Endothelial cell (in vitro differentiated cells): ENCODE measurements at regions not wholly inside any gene's neighbourhood (a gene's known extent, or its start where the extent isn't known, plus 50 kb on each side); places are given as distances from the start of the nearest gene placed in this dataset.
"Not testable (repeated sequence)": the region's sequence is repeated elsewhere in the genome, so short reads cannot be mapped to it uniquely, and the experiment has no call there.

Experiments
- DNase-seq: peaks from one replicate; pipeline ENCODE4 v3.0.0; 2021; ENCODE audit warnings: low spot score
- H3K27ac Mint-ChIP-seq: one replicate; pipeline ENCODE4 v1.8.0; 2021; ENCODE audit warnings: mixed read lengths, inconsistent platforms; ENCODE audit not compliant: unreplicated experiment
- H3K27me3 Mint-ChIP-seq: one replicate; pipeline ENCODE4 v1.8.0; 2021; ENCODE audit warnings: mild to moderate bottlenecking, moderate library complexity, mixed read lengths, inconsistent platforms; ENCODE audit not compliant: unreplicated experiment
- H3K36me3 Mint-ChIP-seq: one replicate; pipeline ENCODE4 v1.8.0; 2021; ENCODE audit warnings: mild to moderate bottlenecking, low read depth, mixed read lengths, inconsistent platforms; ENCODE audit not compliant: unreplicated experiment
- H3K4me1 Mint-ChIP-seq: one replicate; pipeline ENCODE4 v1.8.0; 2021; ENCODE audit warnings: mild to moderate bottlenecking, mixed read lengths, inconsistent platforms; ENCODE audit not compliant: unreplicated experiment
- H3K4me3 Mint-ChIP-seq: one replicate; pipeline ENCODE4 v1.8.0; 2021; ENCODE audit warnings: mild to moderate bottlenecking, mixed read lengths, inconsistent platforms; ENCODE audit not compliant: unreplicated experiment
- H3K9me3 Mint-ChIP-seq: one replicate; pipeline ENCODE4 v1.8.0; 2021; ENCODE audit warnings: mixed read lengths, inconsistent platforms; ENCODE audit not compliant: unreplicated experiment
- TF ChIP-seq, protein P1 (sequence below): fragments of 200-600 bp; sonication (generic); IDR thresholded peaks from one replicate; pipeline ENCODE4 v1.5.0; 2021; ENCODE audit warnings: antibody characterized with exemption; ENCODE audit not compliant: unreplicated experiment

DNA sequence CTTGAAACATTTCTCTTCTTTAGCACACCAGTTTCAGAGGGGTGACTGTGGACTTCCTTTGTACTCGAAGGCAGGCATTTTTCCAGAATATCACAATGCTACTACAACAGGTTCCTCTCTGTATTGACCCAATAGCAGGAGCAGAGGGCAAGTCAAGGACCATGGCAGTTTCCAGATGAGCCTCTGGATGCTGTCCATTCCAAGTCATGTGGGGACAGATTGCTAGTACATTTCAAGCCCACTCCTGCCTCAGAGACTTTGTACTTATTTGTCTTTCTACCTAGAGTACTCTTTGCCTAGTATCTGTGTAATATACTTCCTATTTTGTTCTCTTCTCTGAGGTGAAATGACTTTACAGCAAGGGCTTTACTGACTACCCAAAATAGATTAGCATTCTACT, 373.9 kb downstream of the PIK3C3 start:
- Mint-ChIP-seq H3K27ac (no peak overlapping the region), H3K4me3 (no peak overlapping the region), H3K9me3 (no peaks in the 10 kb centered on the region), H3K36me3 (no peaks in the 10 kb centered on the region), H3K4me1 (no peaks in the 10 kb centered on the region), H3K27me3 (no peaks in the 10 kb centered on the region)
- no peak for DNase-seq
- TF ChIP-seq, protein P1, sequence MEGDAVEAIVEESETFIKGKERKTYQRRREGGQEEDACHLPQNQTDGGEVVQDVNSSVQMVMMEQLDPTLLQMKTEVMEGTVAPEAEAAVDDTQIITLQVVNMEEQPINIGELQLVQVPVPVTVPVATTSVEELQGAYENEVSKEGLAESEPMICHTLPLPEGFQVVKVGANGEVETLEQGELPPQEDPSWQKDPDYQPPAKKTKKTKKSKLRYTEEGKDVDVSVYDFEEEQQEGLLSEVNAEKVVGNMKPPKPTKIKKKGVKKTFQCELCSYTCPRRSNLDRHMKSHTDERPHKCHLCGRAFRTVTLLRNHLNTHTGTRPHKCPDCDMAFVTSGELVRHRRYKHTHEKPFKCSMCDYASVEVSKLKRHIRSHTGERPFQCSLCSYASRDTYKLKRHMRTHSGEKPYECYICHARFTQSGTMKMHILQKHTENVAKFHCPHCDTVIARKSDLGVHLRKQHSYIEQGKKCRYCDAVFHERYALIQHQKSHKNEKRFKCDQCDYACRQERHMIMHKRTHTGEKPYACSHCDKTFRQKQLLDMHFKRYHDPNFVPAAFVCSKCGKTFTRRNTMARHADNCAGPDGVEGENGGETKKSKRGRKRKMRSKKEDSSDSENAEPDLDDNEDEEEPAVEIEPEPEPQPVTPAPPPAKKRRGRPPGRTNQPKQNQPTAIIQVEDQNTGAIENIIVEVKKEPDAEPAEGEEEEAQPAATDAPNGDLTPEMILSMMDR, result no peak

- Mint-ChIP-seq H3K9me3 (no peaks in the 10 kb centered on the region), H3K36me3 (no peaks in the 10 kb centered on the region), H3K27me3 (no peaks in the 10 kb centered on the region), H3K4me3 (no peak overlapping the region), H3K27ac (no peak overlapping the region), H3K4me1 (no peaks in the 10 kb centered on the region)
- TF ChIP-seq, protein P1, result no peak
- DNase-seq, result no peak
Measured at GRCh38 chr18:42330296-42330695, 375.3 kb downstream of the PIK3C3 start.

DNA sequence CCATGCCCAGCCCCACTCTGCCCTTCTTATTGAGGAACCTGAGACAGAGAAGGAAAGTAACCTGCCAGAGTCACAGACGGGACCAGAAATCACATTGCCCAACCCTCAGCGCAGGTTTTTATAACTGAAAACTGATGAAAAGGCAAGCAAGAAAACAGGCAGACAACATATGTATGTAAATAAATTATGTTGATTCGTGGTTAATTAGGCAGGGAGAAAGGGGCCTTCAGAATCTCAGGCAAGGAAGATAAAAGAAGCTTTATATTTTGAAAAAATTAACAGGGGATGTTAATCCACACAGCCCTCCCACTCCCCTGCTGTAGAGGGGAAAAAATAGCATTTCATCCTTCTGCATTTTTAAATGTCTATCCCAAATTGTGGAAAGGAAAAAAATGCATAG, 378.5 kb downstream of the PIK3C3 start:
- H3K4me3 Mint-ChIP-seq, result no peak overlapping the region
- no peaks in the 10 kb centered on the region for H3K36me3 Mint-ChIP-seq
- no peak for DNase-seq
- TF ChIP-seq, protein P1, result no peak
- no peaks in the 10 kb centered on the region for H3K9me3 Mint-ChIP-seq
- no peaks in the 10 kb centered on the region for H3K27me3 Mint-ChIP-seq
- no peaks in the 10 kb centered on the region for H3K4me1 Mint-ChIP-seq
- no peak overlapping the region for H3K27ac Mint-ChIP-seq

DNA sequence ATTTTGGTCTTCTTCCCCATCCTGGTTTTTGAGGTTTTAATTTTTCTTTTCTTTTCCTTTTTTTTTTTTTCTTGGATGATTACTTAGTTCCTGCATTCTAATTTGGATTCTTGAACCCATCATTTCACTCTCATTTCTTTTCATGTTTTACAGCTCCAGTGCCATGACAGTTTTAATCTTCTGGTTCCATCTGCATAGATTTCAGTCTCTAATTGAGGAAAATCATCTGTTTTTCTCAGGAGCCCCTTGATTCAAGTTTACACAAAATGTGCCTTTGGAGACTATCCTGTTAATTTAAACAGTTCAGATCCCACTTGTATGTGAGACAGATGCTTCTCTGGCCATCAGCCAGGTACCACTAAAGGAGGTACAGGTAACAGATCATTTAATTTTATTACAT, 379.9 kb downstream of the PIK3C3 start:
- Mint-ChIP-seq H3K36me3 (no peaks in the 10 kb centered on the region), H3K27me3 (no peaks in the 10 kb centered on the region), H3K4me3 (no peak overlapping the region), H3K4me1 (no peaks in the 10 kb centered on the region), H3K27ac (no peak overlapping the region), H3K9me3 (no peaks in the 10 kb centered on the region)
- DNase-seq, result no peak
- TF ChIP-seq, protein P1, result no peak

GRCh38 chr18:42336139-42336538, 381.1 kb downstream of the PIK3C3 start:
- no peak overlapping the region for H3K27ac Mint-ChIP-seq
- no peak overlapping the region for H3K4me3 Mint-ChIP-seq
- no peaks in the 10 kb centered on the region for H3K36me3 Mint-ChIP-seq
- no peaks in the 10 kb centered on the region for H3K9me3 Mint-ChIP-seq
- TF ChIP-seq, protein P1, result no peak
- peaks cover 7% of the 10 kb centered on the region for H3K4me1 Mint-ChIP-seq
- no peaks in the 10 kb centered on the region for H3K27me3 Mint-ChIP-seq
- no peak for DNase-seq

- H3K27me3 Mint-ChIP-seq, DNase-seq, H3K9me3 Mint-ChIP-seq, H3K36me3 Mint-ChIP-seq, H3K4me3 Mint-ChIP-seq, H3K27ac Mint-ChIP-seq: not testable (repeated sequence)
- peaks cover 10% of the 10 kb centered on the region for H3K4me1 Mint-ChIP-seq
Measured at GRCh38 chr18:42337337-42337736, 382.3 kb downstream of the PIK3C3 start.
